Ectodermal cell (in vitro differentiated cells): ENCODE measurements at regions not wholly inside any gene's neighbourhood (a gene's known extent, or its start where the extent isn't known, plus 50 kb on each side); places are given as distances from the start of the nearest gene placed in this dataset.

Source experiments
- H3K27ac ChIP-seq: 2 replicates; pipeline ENCODE4 v1.7.0; 2013; ENCODE audit warnings: mild to moderate bottlenecking, low read depth, low read length; ENCODE audit not compliant: insufficient read depth, poor library complexity, severe bottlenecking
- H3K27me3 ChIP-seq: 2 replicates; pipeline ENCODE4 v1.7.0; 2013; ENCODE audit warnings: mild to moderate bottlenecking, low read length; ENCODE audit not compliant: insufficient read depth, control insufficient read depth, poor library complexity, severe bottlenecking
- H3K36me3 ChIP-seq: one replicate; pipeline ENCODE4 v1.7.0; 2013; ENCODE audit warnings: low read length; ENCODE audit not compliant: control insufficient read depth, insufficient read depth
- H3K4me1 ChIP-seq: one replicate; pipeline ENCODE4 v1.7.0; 2013; ENCODE audit warnings: low read length; ENCODE audit not compliant: control insufficient read depth, insufficient read depth
- H3K4me3 ChIP-seq: 2 replicates; pipeline ENCODE4 v1.7.0; 2013; ENCODE audit warnings: low read depth, low read length, control low read depth; ENCODE audit not compliant: insufficient read depth
- H3K9me3 ChIP-seq: 2 replicates; pipeline ENCODE4 v1.7.0; 2013; ENCODE audit warnings: mild to moderate bottlenecking, low read length, moderate library complexity; ENCODE audit not compliant: control insufficient read depth
- WGBS, 2 experiments: methylation state at CpG; one replicate each; pipeline ENCODE4 v1.1.7; 2013; ENCODE audit warnings: missing lambda C conversion rate in 2 of 2; 5-methylcytosine and 5-hydroxymethylcytosine counted together

GRCh38 chr9:84169240-84169639 is 171.3 kb downstream of the SLC28A3 start:
- no peaks in the 10 kb centered on the region for H3K36me3 ChIP-seq
- no peak overlapping the region for H3K27ac ChIP-seq
- no peak overlapping the region for H3K4me3 ChIP-seq
- no peaks in the 10 kb centered on the region for H3K9me3 ChIP-seq
- H3K4me1 ChIP-seq, result no peaks in the 10 kb centered on the region
- no peaks in the 10 kb centered on the region for H3K27me3 ChIP-seq

DNA sequence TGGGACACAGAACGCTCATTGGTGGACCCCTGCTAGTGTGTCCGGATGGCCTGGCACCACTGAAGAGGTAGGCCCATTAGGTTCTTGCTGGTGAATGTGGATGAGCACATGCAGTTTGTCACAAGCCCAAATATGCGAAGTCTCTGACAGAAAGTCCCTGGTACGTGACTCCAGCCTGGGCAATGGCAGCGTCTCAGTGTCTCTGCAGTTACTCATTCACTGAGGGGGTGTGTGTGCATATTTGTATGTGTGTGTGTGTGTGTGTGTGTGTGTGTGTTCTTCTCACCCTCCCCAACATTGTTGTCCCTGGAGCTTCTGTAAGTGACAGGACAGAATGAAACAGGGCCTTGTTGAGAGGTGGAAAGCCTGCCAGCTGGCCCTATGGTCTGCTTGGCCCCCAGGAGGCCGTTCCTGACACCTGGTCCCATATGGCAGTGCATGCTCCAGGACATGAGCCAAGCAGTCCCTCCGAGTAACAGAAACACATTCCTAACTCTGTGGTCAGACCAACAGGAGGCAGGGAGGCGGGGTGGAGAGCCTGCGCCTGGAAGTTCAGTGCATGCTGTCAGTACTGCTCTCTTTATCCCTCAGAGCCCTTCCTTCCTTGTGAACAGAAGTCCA is 169.9 kb downstream of the SLC28A3 start:
- no peaks in the 10 kb centered on the region for H3K36me3 ChIP-seq
- H3K27me3 ChIP-seq, result no peaks in the 10 kb centered on the region
- no peaks in the 10 kb centered on the region for H3K4me1 ChIP-seq
- H3K9me3 ChIP-seq, result no peaks in the 10 kb centered on the region
- WGBS, 2 experiments, result 77 to 85% methylated on average over 9 of the region's 9 CpGs
- H3K4me3 ChIP-seq, result no peak overlapping the region
- no peak overlapping the region for H3K27ac ChIP-seq

GRCh38 chr9:84173961-84174360 is 166.6 kb downstream of the SLC28A3 start:
- H3K9me3 ChIP-seq, result no peaks in the 10 kb centered on the region
- no peaks in the 10 kb centered on the region for H3K36me3 ChIP-seq
- H3K4me3 ChIP-seq, result no peak overlapping the region
- no peaks in the 10 kb centered on the region for H3K4me1 ChIP-seq
- H3K27me3 ChIP-seq, result no peaks in the 10 kb centered on the region
- H3K27ac ChIP-seq, result no peak overlapping the region
- 95% methylated on average over 2 of the region's 2 CpGs; no CpG with 5 or more reads in 1 of the 2 experiments for WGBS, 2 experiments

DNA sequence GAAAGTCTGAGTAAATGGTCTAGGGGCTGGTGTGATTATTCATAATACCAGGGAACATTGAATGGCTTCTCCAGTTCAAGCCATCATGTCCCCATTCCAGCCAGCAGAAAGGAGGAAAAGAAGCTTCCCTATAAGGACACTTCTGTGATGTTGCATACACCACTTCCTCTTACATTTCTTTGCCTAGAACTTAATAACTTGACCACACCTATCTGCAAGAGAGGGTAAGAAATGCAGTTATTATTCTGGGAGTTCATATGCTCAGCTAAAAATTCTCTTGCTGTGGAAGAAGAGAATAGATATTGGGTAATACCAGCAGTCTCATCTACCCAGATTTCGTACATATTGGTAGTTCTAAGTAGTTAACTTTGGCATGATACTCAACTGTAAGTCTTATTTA is 166.1 kb downstream of the SLC28A3 start:
- no peak overlapping the region for H3K4me3 ChIP-seq
- no peaks in the 10 kb centered on the region for H3K27me3 ChIP-seq
- 86 to 100% methylated on average over 1 of the region's 1 CpG for WGBS, 2 experiments
- no peaks in the 10 kb centered on the region for H3K4me1 ChIP-seq
- H3K9me3 ChIP-seq, result no peaks in the 10 kb centered on the region
- H3K27ac ChIP-seq, result no peak overlapping the region
- H3K36me3 ChIP-seq, result no peaks in the 10 kb centered on the region

- Histone ChIP-seq H3K27me3 (no peaks in the 10 kb centered on the region), H3K36me3 (no peaks in the 10 kb centered on the region), H3K4me1 (peaks cover 8% of the 10 kb centered on the region), H3K27ac (no peak overlapping the region), H3K9me3 (no peaks in the 10 kb centered on the region), H3K4me3 (no peak overlapping the region)
- WGBS, 2 experiments, result 87 to 94% methylated on average over 3 of the region's 3 CpGs
Observed at GRCh38 chr9:84177407-84177806, 163.2 kb downstream of the SLC28A3 start.

- WGBS, 2 experiments, result 91 to 94% methylated on average over 5 of the region's 5 CpGs
- Histone ChIP-seq H3K27me3 (no peaks in the 10 kb centered on the region), H3K36me3 (no peaks in the 10 kb centered on the region)
Observed at GRCh38 chr9:84179531-84179930, 161.0 kb downstream of the SLC28A3 start.

DNA sequence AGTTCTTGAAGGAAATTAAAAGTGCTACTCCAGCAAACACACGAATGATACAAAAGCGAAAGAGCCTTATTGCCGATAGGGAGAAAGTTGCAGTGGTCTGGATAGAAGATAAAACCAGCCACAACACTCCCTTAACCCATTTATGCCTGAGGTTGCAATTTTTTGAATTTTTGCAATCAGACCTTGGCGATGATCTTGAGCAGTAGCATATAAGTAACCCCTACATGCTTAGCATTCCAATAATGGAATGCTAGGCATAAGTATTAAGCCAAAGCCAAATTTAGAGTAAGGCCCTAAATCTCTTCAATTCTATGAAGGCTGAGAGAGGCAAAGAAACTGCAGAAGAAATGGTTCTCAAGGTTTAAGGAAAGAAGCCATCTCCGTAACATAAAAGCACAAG is 153.5 kb downstream of the SLC28A3 start:
- Histone ChIP-seq H3K36me3 (no peaks in the 10 kb centered on the region), H3K27ac (no peak overlapping the region), H3K9me3 (no peaks in the 10 kb centered on the region), H3K4me1 (no peaks in the 10 kb centered on the region), H3K27me3 (no peaks in the 10 kb centered on the region), H3K4me3 (no peak overlapping the region)
- 94 to 95% methylated on average over 5 of the region's 5 CpGs for WGBS, 2 experiments

More at GRCh38 chr9:84179531-84179930, 161.0 kb downstream of the SLC28A3 start:
- no peaks in the 10 kb centered on the region for H3K9me3 ChIP-seq
- H3K4me3 ChIP-seq, result no peak overlapping the region
- no peak overlapping the region for H3K27ac ChIP-seq
- peaks cover 8% of the 10 kb centered on the region for H3K4me1 ChIP-seq

DNA sequence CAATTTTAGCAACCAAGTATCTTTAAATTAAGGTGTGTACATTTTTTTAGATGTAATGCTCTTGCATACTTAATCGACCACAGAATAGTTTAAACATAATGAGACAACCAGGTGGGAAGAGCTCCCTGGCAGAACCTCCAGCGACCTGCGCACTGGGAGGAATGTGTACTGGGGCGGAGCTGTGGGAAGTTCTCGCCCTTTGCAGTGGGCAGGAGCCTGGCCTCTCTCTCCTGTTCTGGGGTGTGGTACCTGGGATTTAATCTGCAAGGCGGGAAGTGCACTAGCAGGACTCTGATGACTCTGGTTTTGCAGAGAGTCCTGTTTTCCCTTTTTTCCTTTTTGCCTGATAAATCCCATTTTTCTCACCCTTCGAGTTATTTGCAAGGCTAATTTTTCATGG is 150.7 kb downstream of the SLC28A3 start:
- no peaks in the 10 kb centered on the region for H3K9me3 ChIP-seq
- H3K36me3 ChIP-seq, result no peaks in the 10 kb centered on the region
- no peaks in the 10 kb centered on the region for H3K4me1 ChIP-seq
- H3K27ac ChIP-seq, result no peak overlapping the region
- no peaks in the 10 kb centered on the region for H3K27me3 ChIP-seq
- no peak overlapping the region for H3K4me3 ChIP-seq
- 89 to 93% methylated on average over 7 of the region's 7 CpGs for WGBS, 2 experiments

DNA sequence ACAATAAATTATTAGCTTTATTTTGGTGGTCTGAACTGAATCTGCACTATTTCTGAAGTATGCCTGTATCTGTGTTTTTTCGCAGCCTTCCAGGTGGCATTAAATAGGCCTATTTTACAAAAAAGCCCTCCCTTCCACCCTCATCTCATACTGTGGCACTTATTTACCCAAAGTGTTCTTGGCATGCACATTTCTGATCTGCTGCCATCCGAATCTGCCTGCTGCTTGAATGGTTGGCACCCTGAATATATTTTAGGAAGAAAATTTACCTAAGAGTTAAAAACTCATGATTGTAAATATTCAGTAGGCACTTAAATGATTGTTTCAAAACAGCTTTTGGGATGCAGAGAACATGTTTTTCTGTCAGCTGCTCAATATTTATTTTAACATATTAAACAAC is 150.1 kb downstream of the SLC28A3 start:
- H3K27me3 ChIP-seq, result no peaks in the 10 kb centered on the region
- 98 to 100% methylated on average over 2 of the region's 2 CpGs for WGBS, 2 experiments
- no peaks in the 10 kb centered on the region for H3K9me3 ChIP-seq
- H3K4me1 ChIP-seq, result no peaks in the 10 kb centered on the region
- no peaks in the 10 kb centered on the region for H3K36me3 ChIP-seq
- H3K27ac ChIP-seq, result no peak overlapping the region
- no peak overlapping the region for H3K4me3 ChIP-seq

DNA sequence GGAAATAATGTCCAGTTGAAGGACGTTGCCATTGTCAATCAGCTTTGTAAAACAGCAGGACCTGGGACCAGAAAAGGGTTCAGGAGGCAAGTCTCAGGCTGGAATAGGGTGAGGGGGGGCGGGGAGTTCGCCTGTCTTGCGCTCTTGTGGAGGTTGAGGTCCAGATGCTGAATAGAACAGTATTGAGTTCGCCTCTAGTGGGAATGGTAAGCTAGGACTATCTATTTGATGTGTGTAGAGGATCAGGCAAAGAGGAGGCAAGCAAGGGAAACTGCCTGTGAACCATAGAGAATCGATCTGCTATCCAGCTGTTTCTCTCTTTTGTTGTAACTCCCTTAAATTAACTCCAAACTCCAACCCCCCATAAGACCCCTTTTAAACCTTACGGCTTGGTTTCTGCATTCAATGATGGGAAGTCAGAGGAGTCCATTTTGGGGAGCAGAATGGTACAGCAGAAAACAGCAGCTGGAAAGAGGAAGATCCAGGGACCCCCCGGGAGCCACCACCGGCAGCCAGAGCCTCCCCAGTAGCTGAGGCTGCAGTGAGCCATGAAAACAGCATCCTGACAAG is 133.7 kb downstream of the SLC28A3 start:
- Histone ChIP-seq H3K4me3 (no peak overlapping the region), H3K9me3 (no peaks in the 10 kb centered on the region)
- WGBS, 2 experiments, result 67 to 70% methylated on average over 9 of the region's 9 CpGs

More for the DNA sequence above, 133.7 kb downstream of the SLC28A3 start:
- Histone ChIP-seq H3K4me1 (peaks cover 9% of the 10 kb centered on the region), H3K27me3 (no peaks in the 10 kb centered on the region), H3K36me3 (no peaks in the 10 kb centered on the region), H3K27ac (peak overlapping the region; percentile 51)
